ENCODE measurements at regions not wholly inside any gene's neighbourhood (a gene's known extent, or its start where the extent isn't known, plus 50 kb on each side); places are given as distances from the start of the nearest gene placed in this dataset.

DNA sequence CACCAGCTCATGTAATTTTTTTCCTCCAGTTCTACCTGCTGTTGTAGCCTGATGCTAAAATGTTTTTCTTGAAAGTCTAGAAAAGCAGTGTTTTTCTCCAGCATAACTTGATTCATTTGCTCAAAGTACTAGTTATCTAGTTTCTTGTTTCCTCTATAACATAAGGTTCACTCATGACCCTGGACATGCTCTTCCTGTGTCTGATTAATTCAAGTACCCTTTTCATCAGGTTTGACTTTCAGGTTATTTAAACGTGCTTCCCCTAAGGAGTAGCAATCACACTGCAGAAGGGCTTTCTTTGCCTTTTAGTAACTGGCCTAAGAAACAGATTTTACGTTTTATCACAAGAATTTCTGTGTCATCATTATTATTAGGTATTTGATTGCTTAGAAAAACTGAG is 66.8 kb upstream of the EGFL6 start:
- TF ChIP-seq, protein P1, sequence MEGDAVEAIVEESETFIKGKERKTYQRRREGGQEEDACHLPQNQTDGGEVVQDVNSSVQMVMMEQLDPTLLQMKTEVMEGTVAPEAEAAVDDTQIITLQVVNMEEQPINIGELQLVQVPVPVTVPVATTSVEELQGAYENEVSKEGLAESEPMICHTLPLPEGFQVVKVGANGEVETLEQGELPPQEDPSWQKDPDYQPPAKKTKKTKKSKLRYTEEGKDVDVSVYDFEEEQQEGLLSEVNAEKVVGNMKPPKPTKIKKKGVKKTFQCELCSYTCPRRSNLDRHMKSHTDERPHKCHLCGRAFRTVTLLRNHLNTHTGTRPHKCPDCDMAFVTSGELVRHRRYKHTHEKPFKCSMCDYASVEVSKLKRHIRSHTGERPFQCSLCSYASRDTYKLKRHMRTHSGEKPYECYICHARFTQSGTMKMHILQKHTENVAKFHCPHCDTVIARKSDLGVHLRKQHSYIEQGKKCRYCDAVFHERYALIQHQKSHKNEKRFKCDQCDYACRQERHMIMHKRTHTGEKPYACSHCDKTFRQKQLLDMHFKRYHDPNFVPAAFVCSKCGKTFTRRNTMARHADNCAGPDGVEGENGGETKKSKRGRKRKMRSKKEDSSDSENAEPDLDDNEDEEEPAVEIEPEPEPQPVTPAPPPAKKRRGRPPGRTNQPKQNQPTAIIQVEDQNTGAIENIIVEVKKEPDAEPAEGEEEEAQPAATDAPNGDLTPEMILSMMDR (IDR thresholded peaks at IDR 0.05) = no peak
- no peak for TF ChIP-seq POLR2A (IDR thresholded peaks at IDR 0.05)

All from adrenal gland (tissue), 5 donors.